Activated CD4-positive, alpha-beta T cell treated with anti-CD3 and anti-CD28 coated beads, Interleukin-2, amount 50 U/mL, for 24 hours (primary cell): ENCODE measurements at regions not wholly inside any gene's neighbourhood (a gene's known extent, or its start where the extent isn't known, plus 50 kb on each side); places are given as distances from the start of the nearest gene placed in this dataset.
"Not testable (repeated sequence)": the region's sequence is repeated elsewhere in the genome, so short reads cannot be mapped to it uniquely, and the experiment has no call there.

Experiments used
- DNase-seq, 2 donors: peaks; one replicate each; pipeline ENCODE4 v3.0.0-alpha.2; 2020; ENCODE audit warnings: low read depth in 1 of 2, low spot score in 1 of 2

DNA sequence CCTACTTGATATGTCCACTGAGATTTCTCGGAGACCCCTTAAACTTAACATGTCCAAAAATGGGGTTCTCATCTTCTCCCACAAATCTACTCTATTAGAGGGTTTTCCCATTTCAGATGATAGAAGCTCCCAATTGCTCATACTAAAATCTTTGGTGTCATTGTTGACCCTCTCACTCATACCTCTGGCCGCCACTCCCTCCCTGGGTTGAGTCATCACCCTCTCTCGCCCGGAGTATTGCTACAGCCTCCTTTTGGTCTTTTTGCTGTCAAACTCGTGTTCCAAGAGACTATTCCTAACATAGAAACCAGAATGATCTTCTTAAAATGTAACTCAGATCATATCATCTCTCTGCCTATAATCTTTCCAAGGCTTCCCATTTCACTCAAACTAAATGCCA, 91.0 kb upstream of the GNAQ start:
- DNase-seq, result no peak

DNA sequence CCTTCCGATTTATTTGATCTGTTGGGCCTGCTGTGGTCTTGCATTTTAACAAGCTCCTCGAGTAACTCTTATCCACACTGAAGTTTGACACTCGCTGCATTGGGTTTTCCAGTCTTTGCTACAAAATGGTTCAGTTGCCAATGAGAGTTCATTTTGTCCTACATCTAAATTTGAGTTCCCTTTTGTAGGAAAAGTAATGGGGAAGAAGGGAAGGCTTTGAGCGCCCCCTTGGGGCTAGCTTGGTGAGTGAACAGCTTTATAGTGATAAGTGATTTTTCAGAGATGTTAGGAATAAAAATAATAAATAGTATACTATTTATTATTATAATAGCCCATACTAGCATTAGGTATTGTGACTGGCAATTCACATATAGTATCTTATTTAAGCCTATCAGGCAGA, 89.9 kb upstream of the GNAQ start:
- peak; percentile 26 to 31 for DNase-seq

DNA sequence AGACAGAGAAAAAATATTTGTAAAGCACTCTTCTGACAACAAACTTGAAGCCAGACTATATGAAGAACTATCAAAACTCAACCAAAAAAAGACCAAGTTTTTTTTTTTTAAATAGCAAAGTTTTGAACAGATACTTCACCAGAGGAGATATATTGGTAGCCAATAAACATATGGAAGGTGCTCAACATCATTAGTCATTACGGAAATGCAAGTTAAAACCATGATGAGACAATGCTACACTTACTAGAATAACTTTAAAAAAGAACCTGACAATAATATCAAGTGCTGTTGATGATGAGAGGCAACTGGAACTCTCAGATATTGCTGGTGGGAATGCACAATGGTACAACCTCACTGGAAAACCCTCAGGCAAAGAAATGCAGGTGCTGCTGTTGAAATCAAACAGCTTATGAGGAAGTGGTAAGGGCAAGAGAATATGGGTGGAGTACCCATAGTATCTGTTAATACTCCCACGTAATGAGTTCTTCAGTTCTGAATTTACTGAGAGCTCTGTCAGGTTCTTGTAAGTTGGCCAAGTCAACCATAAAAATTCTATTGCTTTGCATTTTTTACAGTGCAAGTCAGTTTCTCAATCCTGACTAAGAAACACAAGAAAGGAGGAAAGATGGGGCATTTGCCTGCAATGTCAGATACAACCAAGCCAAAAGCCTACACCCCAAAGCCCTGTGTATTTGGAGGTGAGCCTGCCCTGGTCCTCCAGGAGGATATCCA, 87.3 kb upstream of the GNAQ start:
- no peak for DNase-seq

DNA sequence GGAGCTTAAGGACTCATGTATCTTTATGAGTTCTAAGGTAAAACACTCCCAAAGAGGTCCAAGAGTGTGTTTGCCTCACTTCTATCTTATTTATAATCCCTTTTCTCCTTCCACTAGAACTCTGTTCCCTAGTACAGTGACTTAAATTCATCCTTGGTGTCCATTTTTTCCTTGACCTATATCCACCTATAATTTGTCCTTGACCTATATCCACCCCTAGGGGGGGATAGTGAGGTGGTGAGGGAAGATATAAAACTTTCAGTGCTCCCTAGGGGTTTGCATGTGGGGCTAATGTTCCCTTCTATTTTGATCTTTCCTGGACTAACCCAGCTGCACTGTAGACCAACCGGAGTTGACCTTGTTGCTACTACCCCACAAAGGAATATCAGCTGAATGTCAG, 83.5 kb upstream of the GNAQ start:
- DNase-seq, result no peak

DNA sequence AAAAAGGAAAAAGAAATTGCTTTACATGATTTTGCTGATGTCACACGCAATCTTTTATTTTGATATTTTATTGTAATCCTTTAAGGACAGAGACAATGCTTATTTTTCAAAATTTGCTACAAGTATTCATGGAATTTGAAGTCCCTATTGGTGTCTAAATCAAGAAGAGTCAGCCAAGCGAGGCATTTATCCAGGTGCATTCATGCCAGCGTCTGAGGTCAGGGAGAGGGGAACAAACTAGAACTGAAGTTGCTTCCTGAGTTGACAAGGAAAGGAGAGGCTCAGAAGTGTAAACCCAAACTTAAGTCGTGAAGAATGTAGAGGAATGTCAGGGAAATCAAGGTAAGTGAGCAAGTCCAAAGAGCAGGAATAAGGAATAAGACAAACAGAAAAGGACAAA, 83.0 kb upstream of the GNAQ start:
- no peak for DNase-seq

DNA sequence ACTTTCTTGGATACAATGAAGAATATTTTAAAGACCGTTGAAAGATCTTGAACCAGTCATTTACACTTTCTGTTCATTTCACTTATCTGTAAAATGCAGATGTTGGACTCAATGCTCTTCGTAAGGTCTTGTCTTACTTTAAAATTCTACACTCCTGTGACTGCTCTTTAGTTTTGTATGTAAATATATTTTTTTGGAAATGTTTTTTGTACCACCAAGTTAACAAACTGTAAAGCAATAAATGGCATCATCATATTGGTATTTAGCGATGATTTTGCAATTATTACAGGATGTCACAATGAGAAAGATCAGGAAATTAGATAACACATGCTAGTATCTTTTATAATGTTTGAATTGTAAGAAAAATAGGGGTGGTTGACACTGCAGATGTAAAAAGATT, 80.8 kb upstream of the GNAQ start:
- DNase-seq, result no peak

DNA sequence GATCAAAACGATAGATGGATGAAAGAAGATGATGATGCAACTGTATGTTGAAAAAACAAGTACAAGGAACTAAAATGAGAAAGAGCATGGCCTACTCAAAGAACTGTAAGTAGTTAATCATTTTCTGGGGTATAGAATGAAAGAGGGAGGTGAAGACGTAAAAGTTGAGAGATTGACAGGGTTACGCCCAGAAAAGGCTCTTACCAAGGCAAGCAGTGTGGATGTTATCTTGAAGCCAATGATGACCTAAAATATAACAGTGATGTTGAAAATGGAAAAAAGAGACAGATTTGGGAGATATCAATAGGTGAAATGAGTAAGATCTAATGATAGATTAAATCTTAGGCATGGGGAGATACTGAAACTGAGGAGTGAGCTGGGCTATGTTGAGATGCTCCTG, 80.4 kb upstream of the GNAQ start:
- DNase-seq, result no peak

DNA sequence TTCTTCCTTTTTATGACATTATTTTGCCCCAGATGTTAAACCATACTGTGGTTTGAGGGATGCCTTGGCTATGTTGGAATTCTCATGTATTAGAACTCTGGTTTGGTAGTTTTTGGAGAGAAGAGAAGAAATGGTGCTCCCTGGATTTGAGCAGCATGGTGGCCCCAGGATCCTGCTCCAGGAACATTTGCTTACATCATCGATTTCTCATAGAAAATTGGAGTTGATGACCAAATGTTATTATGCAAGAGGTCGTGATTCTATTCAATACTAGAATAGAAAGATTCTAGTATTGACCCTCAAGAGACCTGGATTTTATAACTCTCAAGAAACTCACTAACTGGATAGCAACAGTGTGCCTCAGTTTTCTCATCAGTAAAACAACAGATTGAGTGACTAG, 77.5 kb upstream of the GNAQ start:
- no peak for DNase-seq

DNA sequence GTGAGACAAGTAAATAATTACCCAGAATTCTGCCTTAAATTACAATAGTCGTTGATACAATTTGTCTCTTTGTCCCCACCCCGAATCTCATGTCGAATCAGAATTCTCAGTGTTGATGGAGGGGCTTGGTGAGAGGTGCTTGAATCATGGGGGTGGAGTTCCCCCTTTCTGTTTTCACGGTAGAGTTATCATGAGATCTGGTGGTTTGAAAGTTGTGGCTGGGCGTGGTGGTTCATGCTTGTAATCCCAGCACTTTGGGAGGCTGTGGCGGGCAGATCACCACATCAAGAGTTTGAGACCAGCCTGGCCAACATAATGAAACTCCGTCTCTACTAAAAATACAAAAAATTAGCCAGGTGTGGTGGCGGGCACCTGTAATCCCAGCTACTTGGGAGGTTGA, 75.0 kb upstream of the GNAQ start:
- DNase-seq, result not testable (repeated sequence)

DNA sequence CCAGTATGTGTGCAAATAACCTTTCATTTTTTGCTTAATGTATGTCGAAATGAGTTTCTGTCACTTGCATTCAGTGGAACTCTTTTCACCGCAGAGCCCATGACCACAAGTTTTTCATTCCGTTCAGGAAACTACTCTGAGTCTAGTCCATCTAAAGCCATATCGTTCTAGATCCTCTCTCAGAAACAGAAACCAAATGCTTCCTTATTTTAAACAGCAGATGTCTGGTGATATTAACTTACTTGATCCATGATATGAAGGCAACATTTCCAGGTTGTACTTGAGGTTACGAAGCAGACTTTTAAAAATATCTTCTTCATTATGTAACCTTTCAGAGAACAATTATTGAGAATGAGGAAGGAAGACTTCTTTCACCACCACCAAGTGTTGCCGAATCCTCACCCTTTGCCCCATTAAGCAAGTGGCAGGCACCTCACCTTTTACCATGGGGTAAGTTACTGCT, 72.4 kb upstream of the GNAQ start:
- no peak for DNase-seq

DNA sequence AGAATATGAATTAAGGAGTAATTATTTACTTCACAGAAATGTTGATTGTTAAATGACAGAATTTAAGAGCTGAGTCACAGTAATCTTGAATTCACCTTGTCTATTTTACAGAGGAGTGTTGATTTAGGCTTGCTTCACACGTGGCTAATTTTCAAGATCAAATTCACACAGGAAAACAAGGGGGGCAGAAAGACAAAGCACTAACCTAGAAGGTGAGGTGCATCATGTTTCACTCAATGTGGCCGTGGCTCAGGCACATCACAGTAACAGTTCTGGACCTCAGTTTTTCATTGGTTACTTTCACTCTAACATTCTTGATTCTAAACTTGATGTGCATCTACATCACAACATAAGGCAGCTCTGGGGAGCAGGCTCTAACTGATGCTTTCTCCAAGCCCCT, 69.6 kb upstream of the GNAQ start:
- no peak for DNase-seq

DNA sequence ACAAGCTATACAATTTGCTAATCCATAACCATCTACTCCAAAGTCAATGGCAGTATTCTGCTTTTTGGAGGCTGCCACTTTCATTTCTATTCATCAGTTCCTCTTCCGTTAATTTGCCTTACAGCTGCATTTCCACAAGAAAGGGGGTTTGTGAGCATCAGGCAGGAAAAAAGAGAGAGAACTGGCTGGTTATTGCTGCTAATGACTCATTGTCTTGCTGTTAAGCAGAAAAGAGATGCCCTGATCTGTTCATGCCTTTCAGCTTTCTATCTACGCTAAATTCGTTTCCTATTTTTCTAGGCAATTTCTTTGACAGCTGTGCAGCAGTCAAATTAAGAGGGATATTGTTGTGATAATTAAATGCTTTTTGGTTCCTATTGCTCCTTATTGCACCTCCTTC, 65.9 kb upstream of the GNAQ start:
- no peak for DNase-seq

DNA sequence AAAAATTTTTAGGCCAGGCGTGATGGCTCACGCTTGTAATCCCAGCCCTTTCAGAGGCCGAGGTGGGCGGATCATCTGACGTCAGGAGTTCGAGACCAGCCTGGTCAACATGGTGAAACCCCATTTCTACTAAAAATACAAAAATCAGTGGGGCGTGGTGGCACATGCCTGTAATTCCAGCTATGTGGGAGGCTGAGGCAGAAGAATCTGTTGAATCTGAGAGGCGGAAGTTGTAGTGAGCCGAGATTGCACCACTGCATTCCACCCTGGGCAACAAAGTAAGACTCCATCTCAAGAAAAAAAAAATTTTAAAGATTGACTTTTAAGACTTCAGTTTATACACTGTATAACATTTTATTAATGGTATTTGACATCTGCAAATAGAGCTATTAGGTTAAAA, 60.1 kb upstream of the GNAQ start:
- DNase-seq, result no peak

DNA sequence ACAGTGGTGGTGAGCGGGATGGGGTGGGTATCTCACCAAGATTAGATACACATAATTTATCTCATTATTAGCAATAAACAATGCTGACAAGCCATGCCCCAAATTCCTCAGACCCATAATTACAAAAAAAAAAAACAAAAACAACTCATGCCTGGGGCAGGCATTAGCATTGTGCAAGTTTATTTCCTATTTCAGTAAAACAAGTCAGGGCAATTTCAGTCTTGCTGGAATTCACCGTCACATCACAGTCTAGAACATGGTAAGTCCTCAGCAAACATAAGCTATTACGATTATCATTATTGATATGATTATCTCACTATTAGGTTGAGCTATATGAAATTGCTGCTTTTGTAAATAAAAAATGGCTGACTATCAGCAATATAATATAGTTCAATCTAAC, 57.5 kb upstream of the GNAQ start:
- no peak for DNase-seq

DNA sequence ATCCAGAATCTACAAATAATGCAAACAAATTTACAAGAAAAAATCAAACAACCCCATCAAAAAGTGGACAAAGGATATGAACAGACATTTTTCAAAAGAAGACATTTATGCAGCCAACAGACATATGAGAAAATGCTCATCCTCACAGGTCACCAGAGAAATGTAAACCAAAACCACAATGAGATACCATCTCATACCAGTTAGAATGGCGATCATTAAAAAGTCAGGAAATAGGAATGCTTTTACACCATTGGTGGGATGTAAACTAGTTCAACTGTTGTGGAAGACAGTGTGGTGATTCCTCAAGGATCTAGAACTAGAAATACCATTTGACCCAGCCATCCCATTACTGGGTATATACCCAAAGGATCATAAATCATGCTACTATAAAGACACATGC, 56.6 kb upstream of the GNAQ start:
- not testable (repeated sequence) for DNase-seq
